ENCODE measurements at regions not wholly inside any gene's neighbourhood (a gene's known extent, or its start where the extent isn't known, plus 50 kb on each side); places are given as distances from the start of the nearest gene placed in this dataset.
"Not testable (repeated sequence)": the region's sequence is repeated elsewhere in the genome, so short reads cannot be mapped to it uniquely, and the experiment has no call there.

DNA sequence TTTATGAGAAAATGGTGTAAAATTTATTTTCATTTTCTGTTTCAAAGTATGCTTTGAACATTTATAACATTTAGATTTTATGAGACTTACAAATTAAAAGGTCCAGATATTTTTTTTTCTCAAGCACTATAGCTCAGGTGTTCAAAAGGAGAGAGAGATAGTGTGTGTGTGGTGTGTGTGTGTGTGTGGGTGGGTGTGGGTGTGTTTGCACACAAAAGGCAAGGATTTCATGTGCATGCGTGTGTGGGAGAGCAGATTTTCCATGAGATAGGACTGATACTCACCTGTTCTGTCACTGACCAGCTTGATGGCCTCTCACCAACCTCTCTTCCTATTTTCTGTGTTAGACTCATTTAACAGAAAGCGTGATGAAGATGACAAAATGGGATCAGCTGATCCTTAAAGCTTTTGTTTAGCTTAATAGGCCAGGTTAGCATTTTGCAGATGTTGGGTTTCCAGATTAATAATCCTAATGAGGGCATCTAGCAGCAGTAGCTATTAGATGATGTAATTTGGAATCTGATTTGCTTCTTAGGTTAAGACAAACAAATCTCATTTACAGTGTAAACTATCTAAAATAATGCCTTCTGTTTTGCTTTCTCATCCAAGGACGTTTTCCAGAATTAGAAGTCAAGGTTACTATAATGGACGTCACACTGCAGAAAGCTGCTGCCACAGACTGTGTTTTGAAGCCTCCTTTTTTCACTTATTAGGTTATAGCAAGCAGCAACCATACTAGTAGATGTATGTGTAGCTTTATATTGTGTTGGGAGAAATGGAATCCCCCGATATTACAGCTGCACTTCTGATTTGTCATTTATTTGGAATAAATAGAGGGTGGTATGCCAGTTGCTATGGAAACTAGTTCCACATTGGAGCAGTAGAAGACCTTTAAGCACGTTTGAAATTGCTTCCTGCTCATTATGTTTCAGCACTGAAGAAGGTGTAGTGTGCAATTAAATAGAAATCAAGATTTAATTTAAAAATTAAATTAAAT lies 355.6 kb downstream of the TAF11L14 start:
- DNase-seq: no peak

DNA sequence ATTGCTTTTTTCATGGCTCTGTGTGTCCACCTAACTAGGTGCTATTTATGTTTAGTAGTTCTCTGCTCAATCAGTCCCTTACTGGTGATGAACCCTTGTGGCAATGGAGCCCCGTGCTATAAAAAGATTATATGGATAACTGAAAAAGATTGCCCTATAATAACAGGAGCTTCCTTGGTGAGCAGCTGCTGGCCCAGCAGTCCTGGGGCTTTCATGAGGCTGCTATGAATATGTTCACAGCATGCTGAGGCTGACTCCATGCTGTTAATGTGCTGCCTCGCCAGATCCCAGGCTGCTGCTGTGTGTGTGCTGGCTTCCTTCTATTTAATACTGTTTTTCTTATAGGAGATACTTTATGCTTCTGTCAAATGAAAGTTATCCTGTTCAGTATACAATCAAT lies 357.5 kb downstream of the TAF11L14 start:
- no peak for DNase-seq

DNA sequence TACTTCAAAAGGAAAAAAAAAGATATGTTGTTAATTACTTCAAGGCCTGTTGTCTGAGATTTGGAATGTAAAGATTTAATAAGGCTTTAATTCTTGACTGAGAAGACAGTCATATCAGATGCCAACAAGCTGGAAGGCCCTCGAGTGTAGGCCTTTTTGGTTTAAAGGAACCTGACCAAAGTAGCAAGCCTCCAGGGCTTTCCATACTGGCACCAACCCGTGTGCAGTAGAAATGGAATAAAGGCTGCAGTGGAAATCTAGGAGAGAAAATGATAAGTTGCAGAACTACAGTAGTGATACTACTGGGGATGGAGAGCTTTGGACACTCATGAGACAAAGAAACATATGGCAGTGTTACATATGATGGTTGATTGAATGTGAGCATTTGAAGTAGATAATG lies 358.0 kb downstream of the TAF11L14 start:
- no peak for DNase-seq

DNA sequence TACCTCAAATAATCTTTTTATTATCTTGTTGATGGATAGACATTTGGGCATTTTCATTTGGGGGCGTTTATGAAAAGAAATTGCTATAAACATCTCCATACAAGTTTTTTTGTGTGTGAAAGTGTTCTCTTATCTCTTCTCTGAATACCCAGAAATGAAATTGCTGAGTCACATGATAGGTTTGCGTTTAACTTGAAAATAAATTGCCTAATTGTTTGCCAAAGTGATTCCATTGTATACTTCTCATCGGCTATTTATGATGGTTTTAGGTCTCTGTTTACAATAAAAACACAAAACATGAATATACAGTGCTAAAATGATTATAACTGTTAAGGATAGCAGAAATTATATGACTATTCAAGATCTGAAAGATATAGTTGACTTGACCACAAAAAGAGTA lies 361.7 kb downstream of the TAF11L14 start:
- DNase-seq: no peak

DNA sequence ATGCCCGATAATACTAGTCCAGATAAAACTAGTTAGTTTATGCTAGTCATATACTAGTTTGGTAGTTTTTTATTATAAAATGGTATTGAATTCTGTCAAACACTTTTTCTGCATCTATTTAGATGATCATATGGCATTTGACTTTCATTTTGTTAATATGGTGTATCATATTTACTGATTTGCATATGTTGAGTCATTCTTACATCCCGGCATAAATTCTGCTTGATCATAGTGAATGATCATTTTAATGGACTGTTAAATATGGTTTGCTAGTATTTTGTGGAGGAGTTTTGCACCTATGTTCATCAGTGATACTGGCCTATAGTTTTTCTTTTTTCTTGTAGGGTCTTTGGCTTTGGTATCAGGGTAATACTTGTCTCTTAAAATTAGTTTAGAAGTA lies 365.6 kb downstream of the TAF11L14 start:
- no peak for DNase-seq

DNA sequence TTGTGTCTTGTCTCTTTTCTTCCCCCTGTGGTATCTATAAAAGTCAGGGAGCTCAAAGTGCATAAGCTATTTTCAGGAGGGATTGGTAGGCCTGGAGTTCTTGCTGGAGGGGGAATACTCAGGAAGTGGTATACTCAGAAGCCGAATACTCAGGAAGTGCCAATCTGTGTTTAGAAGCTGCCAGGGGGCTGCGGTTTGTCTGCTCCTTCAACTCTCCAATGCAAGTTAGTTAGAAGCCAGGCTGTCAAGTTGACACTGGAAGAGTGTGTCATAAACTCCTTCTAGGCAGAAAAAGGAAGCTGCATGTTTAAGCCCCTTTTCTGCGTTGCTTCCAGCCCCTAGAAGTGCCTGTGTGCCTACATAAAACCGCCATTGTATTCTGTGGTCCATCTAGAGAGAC lies 366.5 kb downstream of the TAF11L14 start:
- no peak for DNase-seq

DNA sequence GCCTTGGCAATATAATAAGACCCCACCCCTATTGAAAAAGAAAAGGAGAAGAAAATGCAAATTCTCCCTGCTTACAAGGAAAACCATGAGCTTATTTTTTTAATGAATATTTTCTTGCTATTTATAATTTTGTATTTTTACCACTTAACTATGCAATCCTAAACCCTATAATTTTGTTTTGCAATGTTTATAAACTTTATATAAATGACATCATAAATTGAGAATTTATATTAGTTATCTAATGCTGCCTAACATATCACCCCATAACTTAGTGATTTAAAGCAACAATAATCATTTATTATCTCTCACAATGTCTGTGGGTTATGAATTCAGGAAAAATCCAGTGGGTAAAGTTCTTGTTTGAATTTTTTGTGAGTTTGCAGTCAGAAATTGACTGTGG lies 369.1 kb downstream of the TAF11L14 start:
- no peak for DNase-seq

DNA sequence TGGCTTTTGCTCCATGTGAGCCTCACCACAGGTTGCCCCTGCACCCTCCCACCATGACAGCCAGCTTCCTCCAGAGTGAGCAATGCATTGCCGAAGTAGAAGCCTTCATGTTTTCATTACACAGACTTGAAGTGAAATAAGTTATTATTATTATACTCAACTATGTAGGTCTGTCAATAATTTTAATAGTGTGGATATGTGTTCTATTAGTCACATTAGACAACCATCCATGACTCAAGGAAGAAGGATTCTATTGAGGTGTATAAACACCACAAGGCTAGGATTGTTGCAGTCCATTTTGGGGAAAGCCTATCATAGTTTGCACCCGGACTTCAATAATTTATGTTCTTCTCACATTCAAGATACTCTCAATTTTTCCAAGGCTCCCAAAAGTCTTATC lies 369.5 kb downstream of the TAF11L14 start:
- DNase-seq: no peak

DNA sequence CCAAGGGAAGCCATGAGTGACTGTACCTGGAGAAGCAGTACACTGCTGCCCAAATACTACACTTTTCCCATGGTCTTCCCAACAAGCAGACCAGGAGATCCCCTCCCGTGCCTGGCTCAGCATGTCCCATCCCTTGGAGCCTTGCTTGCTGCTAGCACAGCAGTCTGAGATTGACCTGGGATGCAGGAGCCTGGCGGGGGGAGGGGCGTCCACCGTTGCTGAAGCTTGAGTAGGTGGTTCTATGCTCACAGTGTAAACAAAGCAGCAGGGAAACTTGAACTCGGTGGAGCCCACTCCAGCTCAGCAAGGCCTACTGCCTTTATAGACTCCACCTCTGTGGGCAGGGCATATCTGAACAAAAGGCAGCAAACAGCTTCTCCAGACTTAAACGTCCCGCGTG lies 372.0 kb downstream of the TAF11L14 start:
- DNase-seq: not testable (repeated sequence)

DNA sequence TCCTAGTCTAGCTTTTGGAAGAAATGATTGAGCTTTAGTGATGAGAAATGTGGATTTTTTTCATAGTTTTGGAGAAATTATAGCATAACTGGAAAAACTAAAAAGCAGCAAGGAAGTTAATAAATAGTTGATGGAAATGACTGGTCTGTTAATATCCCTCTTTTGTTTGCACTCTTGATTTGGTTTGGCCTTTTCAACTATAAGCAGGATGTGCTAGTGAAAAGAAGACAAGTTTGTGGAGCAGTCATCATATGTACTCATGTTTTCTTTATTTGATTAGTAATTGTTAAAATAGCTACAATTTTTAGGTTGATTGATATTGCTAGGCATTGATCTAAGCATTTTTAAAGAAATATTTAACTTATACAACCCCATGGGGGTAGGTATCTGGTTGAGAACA lies 374.7 kb downstream of the TAF11L14 start:
- DNase-seq: no peak

DNA sequence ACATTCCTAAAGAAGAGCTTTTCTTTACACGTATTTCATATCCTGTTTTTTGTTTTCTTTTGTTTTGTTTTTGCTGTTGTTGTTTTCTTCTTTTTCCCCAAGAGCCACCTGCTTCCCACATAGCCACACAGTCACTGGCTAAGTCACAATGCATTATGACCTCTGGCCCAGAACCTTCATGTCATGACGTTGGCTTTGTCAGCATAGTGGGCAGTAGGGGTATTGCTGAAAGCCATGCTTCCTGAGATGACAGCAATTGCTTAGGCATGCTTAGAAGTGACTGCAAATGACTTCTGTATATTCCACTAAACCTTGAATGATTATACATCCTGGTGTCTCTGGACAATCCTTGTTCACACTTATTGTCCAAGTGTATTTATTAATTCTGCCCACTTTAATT lies 375.8 kb downstream of the TAF11L14 start:
- DNase-seq: no peak

DNA sequence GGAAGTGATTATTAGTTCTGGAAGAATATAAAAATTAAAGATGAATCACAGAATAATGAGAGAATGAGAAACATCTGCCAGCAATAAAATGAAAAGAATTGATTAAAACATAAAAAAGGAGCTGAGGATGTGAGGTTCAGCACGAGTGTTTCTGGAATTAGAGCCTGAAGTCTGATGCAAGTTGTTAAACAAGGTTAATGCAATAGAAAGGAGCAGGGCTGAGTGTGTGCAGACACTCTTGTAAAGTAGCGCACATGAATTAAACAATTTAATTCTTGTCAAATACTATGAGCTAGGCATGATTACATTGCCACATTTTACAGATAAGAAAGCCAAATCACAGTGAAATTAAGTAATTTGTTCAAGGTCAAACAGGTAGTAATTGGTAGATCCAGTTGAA lies 384.2 kb downstream of the TAF11L14 start:
- no peak for DNase-seq

DNA sequence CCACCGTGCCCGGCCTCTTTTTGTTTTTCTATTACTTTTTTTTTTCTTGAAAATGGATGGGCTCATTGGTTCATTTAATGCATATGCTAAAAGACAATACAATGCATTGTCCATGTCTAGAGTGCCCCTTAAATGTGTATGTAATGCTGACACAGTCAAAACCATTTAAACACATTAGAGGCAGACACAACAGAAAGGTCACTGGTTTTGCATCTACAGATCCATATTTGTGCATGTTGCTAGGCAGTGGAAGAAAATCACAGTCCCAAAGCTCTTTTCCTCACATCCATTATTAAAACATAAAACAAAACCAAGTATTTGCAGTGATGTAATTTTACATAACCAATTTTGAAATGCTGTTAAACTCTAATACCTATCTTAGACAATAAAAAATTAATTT lies 389.0 kb downstream of the TAF11L14 start:
- no peak for DNase-seq

DNA sequence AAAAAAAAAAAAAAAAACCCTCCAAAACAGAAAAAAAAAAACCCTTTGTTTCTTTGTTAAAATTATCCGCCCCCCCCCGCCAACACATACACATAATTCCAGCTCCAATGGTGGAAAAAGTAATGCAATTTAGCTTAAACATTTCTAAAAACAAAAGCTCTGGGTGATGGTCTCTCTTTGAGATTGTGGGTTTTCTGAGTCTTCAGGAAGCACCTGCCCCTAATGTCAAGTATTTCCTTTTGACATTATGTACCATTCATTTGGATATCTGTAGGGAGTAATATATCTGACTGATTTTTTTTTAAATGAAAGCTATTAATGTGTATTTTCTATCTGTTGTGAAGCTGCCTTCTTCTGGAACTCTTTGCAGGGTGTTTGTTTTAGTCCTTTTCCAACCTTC lies 389.7 kb downstream of the TAF11L14 start:
- DNase-seq: no peak

DNA sequence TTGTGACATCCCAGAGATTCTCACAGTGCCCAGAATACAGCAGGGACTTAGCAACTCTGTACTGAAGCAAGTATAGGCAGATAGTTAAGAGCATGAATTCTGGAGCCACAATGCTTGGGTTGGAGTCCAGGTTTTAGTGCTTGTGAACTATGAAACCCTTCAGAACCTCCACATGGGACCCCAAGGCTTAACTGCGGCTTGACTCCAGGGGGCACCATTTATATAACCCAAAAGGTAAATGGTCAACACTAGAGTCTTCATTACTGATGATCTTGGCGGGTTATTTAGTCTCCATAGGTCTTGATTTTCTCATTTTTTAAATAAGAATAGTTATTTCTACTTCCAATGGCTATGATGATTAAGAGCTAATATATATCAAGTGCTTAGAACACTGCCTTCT lies 390.3 kb downstream of the TAF11L14 start:
- no peak for DNase-seq

DNA sequence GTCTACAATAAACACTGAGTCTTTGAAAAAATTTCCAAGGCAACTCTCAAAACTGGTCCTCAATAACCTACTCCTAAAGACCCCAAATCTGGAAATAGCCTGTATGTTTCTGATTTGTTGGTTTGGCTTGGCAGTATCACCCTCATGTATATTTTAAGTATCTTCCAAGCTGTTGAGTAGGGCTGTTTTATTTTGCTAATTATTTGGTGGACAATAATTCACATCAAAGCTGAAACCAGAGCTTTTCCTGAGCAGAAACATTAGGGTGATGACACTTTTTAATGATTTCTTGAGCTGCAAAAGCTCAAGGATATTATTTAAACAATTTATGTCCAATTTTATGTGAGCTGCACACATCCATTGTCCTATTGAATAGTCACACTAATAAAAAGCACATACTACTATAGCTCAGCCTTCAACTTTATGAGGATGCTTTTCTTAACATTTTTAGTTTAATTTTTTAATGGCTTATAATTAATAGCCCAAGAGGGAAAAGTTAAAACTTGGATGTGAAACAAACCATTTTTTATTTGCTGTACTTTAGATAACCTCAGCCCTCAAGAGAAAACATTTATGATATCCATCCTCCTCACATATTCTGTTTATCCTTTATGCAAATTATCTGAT lies 393.1 kb downstream of the TAF11L14 start:
- DNase-seq: no peak

DNA sequence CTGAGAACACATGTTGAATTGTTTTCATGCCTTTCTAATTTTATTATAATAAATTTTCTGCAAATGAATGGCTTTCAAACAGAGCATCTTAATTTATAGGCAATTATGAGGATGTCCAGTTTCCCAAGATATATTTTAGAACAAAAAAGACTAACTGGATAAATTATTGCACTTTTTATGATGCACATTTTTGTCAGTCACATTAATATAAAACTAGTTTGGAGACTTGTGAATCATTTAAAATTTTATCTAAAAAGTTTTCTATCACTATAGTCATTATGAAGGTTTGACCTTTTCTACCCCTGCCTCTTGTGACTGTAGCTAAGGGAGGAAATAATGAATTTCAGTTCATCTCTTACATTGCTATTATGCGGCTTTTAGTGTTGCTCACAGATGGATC lies 393.8 kb downstream of the TAF11L14 start:
- no peak for DNase-seq

DNA sequence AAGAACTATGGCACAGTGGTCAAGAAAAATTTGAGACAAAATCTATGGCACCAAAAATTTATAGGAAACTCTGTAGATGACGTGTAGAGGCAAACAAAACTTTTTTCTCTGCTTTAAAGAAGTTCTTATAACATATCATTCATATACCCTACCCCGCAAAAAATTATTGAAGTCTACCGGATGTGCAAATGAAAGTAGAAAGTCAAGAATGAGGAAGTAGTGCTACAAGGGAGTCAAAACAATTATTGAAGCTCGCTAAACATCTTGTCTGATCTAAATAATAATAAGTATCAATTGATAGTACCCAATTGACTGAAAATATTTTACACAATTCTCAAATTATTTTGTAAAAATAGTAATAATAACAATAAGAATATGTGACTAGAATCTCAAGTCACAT lies 398.5 kb downstream of the TAF11L14 start:
- DNase-seq: no peak

DNA sequence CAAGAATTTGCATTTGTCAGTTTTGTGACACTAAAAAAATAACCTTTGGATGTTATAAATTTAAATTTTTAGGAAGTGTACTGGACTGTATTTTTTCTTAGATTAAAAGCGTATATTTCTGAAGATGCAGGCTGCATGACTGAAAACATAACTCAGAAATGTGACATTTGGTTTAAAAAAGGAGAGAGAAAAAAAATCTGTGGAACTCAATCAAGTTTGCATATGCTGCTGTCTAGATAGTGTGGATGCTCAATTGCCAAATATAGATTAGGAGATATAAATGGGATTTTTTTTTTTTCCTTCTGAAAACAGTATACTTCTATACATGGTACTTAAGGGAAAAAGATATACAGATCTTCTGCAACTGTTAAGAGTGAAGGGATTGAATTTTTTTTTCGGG lies 402.3 kb downstream of the TAF11L14 start:
- no peak for DNase-seq

DNA sequence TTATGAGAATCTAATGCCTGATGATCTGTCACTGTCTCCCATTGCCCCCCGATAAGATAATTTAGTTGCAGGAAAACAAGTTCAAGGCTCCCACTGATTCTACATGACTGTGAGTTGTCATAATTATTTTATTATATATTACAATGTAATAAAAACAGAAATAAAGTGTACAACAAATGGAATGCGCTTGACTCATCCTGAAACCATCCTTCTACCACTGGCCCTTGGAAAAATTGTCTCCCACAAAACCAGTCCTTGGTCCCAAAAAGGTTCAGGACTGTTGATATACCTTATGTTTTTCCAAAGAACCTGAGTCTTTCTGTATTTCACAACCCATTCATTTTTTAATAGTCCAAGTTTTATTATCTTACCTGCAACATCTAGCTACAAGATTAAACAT lies 403.5 kb downstream of the TAF11L14 start:
- no peak for DNase-seq

DNA sequence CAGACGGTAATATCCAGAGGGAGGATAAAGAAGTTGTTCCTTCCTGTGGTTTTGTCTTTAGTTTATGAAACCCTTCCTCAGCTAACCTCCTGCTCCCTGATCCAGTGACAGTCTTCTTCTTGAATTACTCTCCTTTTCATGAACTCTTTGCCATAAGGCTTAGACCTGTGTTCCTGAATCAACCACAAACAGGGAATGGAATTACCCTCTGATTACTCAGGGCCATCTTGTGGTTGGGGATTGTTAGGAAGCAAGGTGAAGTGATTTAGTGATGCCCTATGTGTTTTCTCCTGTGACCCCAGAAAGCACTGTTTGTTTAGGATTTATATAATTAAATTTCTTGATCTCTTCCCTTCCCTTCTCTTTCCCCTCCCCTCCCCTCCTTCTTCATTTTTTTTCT lies 409.1 kb downstream of the TAF11L14 start:
- DNase-seq: no peak

DNA sequence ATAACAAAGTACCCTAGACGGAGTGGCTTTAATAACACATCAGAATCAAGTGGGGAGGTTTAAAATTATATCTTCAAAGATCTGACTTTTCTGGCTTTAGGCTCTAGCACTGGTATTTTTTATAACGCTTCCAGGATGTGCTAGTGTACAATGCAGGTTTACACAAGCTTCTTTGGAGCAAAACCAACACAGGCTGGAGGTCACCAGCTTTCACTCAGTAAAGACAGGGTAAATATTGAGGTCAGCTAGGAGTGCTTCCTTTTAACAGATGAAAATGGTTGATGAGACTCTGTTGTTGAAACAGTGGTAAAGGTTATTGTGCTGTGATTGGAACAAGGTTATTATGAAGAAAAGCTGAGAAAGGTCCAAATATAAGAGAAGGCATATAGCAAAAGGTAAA lies 414.2 kb downstream of the TAF11L14 start:
- DNase-seq: no peak

DNA sequence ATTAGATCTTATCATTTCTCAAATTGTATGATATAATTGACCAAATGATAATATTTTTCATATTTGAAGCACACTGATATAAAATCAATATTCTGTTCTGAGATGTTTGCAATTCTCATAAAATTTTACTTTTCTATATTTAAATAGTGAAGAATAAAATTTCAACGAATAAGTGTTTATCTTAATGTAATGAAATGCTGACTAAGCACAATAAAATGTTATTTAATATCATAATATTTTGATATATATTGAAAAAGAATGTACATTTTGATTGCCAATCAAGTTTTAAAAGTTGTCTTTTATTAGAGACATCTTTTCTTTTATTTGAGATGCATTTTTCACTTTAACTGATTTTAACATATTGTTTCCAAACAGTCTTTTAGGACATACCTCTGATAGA lies 416.1 kb downstream of the TAF11L14 start:
- no peak for DNase-seq

DNA sequence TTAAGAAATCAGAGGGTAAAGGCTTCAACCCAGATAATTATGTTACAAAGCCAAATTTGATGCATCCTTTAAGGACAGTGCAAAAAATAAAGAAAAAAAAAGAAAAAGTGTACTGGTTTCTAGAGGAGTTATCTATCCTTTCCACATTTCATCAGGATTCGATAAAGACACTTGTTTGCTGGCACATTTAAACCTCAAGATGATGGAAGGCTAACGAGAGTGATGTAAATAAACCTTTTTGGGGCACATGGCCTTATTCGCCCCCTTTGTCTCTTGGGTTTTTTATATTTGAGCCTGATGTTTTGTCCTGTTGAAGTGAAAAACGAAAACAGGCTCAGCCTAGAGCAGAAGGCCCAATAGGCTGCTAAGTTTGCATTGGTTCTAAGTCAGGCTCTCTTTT lies 416.5 kb downstream of the TAF11L14 start:
- DNase-seq: no peak

DNA sequence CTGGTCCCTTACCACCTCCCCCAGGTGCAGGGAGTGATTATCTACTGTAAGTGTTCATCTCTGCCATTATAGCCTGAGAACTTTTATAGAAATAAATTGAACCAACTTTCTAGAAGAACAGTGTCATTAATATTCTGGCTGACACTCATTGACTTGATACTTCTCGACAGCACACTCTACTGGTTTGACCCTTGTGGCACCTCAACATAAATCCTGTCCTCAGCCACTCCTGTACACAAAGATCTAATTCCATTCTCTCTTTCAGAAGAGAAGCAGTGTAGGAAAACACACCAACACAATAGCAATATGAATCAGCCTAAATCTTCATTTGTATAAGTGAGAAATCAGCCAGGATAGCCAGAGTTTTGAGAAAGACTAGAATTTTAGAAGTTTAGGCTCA lies 417.7 kb downstream of the TAF11L14 start:
- DNase-seq: no peak

Data from NCI-H187 (cell line).